GM10248 (cell line): ENCODE measurements at regions not wholly inside any gene's neighbourhood (a gene's known extent, or its start where the extent isn't known, plus 50 kb on each side); places are given as distances from the start of the nearest gene placed in this dataset.

Source experiments
- CTCF ChIA-PET: fragments of 300-600 bp; sonication (Branson Sonifier 250); formaldehyde crosslinking; extraction: SDS; loops from one replicate; lab custom pipeline; 2021; ENCODE audit warnings: antibody characterized with exemption; lab: Yijun Ruan, JAX
- POLR2A ChIA-PET: fragments of 350-650 bp; sonication (Branson Sonifier 250); formaldehyde crosslinking; extraction: SDS; loops from one replicate; lab custom pipeline; 2020; ENCODE audit warnings: antibody characterized with exemption; lab: Yijun Ruan, JAX
- DNase-seq: peaks from one replicate; pipeline ENCODE4 v3.0.0; 2012; ENCODE audit errors: extremely low spot score
- TF ChIP-seq, protein P1 (sequence below): IDR thresholded peaks from 2 replicates; pipeline ENCODE4 v1.5.1; 2012; ENCODE audit warnings: mild to moderate bottlenecking, low read depth; ENCODE audit errors: extremely low read depth, missing control alignments, control extremely low read depth

- ChIA-PET POLR2A (no interaction called here), CTCF (interaction anchor here (1.0 to 1.2 kb wide), 3 partner anchors 10 to 169 kb away, joined by 3 read pairs; no protein-coding TSS in a partner anchor)
- DNase-seq: no peak
- TF ChIP-seq, protein P1, sequence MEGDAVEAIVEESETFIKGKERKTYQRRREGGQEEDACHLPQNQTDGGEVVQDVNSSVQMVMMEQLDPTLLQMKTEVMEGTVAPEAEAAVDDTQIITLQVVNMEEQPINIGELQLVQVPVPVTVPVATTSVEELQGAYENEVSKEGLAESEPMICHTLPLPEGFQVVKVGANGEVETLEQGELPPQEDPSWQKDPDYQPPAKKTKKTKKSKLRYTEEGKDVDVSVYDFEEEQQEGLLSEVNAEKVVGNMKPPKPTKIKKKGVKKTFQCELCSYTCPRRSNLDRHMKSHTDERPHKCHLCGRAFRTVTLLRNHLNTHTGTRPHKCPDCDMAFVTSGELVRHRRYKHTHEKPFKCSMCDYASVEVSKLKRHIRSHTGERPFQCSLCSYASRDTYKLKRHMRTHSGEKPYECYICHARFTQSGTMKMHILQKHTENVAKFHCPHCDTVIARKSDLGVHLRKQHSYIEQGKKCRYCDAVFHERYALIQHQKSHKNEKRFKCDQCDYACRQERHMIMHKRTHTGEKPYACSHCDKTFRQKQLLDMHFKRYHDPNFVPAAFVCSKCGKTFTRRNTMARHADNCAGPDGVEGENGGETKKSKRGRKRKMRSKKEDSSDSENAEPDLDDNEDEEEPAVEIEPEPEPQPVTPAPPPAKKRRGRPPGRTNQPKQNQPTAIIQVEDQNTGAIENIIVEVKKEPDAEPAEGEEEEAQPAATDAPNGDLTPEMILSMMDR: no peak
Measured at GRCh38 chr21:35345954-35346353, 296.9 kb upstream of the RUNX1 start.

DNA sequence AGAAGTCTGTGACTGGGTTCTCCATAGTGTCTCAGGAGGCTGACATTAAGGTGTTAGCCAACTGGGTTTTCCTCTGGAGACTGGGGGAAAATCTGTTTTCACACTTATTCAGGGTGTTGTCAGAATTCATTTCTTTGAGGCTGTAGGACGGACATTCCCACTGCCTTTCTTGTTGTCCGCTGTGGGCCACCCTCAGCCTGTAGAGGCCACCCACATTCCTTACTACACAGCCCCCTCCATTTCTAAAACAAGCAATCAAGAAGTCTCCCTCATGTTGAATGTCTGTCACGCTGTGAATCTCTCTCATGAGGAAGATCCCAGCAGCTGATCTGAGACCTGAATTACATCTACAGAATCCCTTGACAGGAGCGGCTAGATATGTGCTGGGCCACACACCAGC is 295.5 kb upstream of the RUNX1 start:
- CTCF ChIA-PET: interaction anchor here (1.5 kb wide), 1 partner anchor 11 kb away, joined by 4 read pairs; no protein-coding TSS in a partner anchor

DNA sequence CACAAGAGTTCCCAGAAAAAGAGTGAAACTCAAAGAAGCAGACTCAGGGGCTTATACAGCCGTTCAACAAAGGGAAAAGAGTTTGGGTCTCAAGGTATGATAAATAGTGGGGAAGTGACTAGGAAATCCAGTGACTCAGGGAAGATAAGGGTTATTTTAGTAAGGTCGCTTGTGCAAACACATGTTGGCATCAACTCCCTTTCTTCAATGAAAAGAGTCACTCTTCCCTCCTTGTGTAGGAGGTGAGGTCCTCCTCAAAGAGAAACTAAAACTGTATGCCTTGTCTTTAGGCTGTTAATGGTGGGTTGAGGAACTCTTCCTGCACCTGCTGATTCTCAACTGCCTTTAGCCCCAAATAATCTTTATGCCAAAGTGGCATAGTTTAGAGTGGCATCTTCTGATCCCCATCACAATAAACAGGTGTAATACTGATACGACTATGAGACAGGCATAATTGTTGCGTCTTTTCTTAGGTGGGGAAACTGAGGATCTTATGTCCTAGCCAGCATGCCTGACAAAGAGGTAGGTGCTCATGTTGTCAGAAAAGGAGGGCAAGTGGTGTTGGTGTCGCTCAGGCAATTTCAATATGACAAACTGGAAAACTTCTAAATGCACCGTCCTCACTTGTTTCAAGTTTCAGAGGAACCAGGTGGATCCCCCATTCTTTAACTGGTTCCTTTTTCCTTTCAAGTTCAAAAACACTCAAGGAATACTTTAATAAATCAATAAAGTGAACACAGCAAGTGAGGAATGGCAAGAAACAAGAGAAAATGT is 294.1 kb upstream of the RUNX1 start:
- CTCF ChIA-PET: interaction anchor here (1.5 kb wide), 1 partner anchor 13 kb away, joined by 4 read pairs; no protein-coding TSS in a partner anchor
- DNase-seq: peak; percentile 15
- POLR2A ChIA-PET: no interaction called here
- TF ChIP-seq, protein P1: no peak

More for the DNA sequence above, 295.5 kb upstream of the RUNX1 start:
- TF ChIP-seq, protein P1: no peak
- POLR2A ChIA-PET: no interaction called here
- DNase-seq: no peak

DNA sequence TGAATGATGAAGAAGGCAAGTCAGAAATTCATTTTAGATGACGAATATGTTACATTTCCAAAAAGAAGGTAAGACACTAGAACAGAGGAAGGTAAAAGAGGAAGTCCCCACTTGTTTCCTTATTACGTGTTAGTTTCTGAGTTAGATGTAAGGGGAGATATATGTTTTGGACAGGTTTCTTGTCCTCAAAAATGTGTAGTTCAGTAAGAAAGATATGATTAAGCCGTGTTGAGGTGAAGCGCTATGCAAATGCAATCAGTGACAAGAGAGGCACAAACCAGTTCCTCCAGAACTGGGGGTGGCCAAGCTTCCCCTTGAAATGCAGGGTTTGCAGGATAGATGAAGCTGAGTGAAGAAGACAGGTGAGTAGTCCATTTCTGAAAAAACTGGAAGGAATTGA is 293.3 kb upstream of the RUNX1 start:
- peak; percentile 59 for DNase-seq
- ChIA-PET CTCF (no interaction called here), POLR2A (no interaction called here)
- TF ChIP-seq, protein P1: no peak

- no peak for DNase-seq
- ChIA-PET POLR2A (no interaction called here), CTCF (no interaction called here)
- TF ChIP-seq, protein P1: no peak
Measured at GRCh38 chr21:35340273-35340672, 291.2 kb upstream of the RUNX1 start.

GRCh38 chr21:35338881-35339632 is 290.0 kb upstream of the RUNX1 start:
- TF ChIP-seq, protein P1: no peak
- DNase-seq: no peak
- ChIA-PET POLR2A (no interaction called here), CTCF (no interaction called here)
